GM12878 (cell line): ENCODE measurements at regions not wholly inside any gene's neighbourhood (a gene's known extent, or its start where the extent isn't known, plus 50 kb on each side); places are given as distances from the start of the nearest gene placed in this dataset.

Source experiments
- ATAC-seq: fragments of 200-7000 bp; cut with Tn5 transposase; 3 replicates; pipeline ENCODE4 v1.9.1; 2020; ENCODE audit warnings: mild to moderate bottlenecking, moderate library complexity
- BruUV-seq: library from RNA; stranded (reverse); fragments of 400-500 nt; replicated peaks from 2 replicates; lab custom pipeline; 2021; lab: Mats Ljungman, UMichigan
- CTCF ChIA-PET: fragments of 300-600 bp; sonication (Branson Sonifier 250); formaldehyde crosslinking; extraction: SDS; loops from one replicate; lab custom pipeline; 2021; ENCODE audit warnings: inconsistent platforms; lab: Yijun Ruan, JAX
- POLR2A ChIA-PET: fragments of 350-600 bp; formaldehyde crosslinking; extraction: SDS; loops from one replicate; lab custom pipeline; 2021; ENCODE audit warnings: inconsistent platforms; lab: Charles Lee
- RAD21 ChIA-PET: fragments of 300-600 bp; sonication (Branson Sonifier 250); formaldehyde crosslinking; loops from one replicate; lab custom pipeline; 2023; ENCODE audit warnings: antibody characterized with exemption; ENCODE audit not compliant: unreplicated experiment; lab: Charles Lee
- SMC1A ChIA-PET: fragments of 300-600 bp; sonication (Branson Sonifier 250); formaldehyde crosslinking; loops from one replicate; lab custom pipeline; 2023; ENCODE audit not compliant: unreplicated experiment, uncharacterized antibody; lab: Charles Lee
- DNase-seq: peaks from one replicate; pipeline ENCODE4 v3.0.0-alpha.2; 2011; ENCODE audit warnings: low read depth, low spot score
- FAIRE-seq: peaks from 3 replicates; lab custom pipeline; 2011; peaks lifted over from hg19 to GRCh38; lab: Jason Lieb, UNC
- H2AFZ ChIP-seq: 2 replicates; pipeline ENCODE4 v1.6.0; 2011; ENCODE audit warnings: low read depth, low read length, control low read depth; ENCODE audit not compliant: control insufficient read depth
- H3K27ac ChIP-seq: 2 replicates; pipeline ENCODE4 v1.5.1; 2011; ENCODE audit warnings: control low read depth; ENCODE audit not compliant: control insufficient read depth, insufficient read depth
- H3K27me3 ChIP-seq, 2 experiments: replicated peaks in 1 of 2; 2 replicates each; pipeline versions ENCODE4 v1.6.0 to v1.6.1; 2011; ENCODE audit warnings: low read length in 1 of 2; ENCODE audit not compliant: control insufficient read depth in 2 of 2, insufficient read depth in 2 of 2
- H3K36me3 ChIP-seq, 2 experiments: 2 replicates each; pipeline ENCODE4 v1.5.1; 2011; ENCODE audit warnings: low read length in 1 of 2; ENCODE audit not compliant: control insufficient read depth in 2 of 2, insufficient read depth in 2 of 2
- H3K4me1 ChIP-seq: 2 replicates; pipeline ENCODE4 v1.6.1; 2011; ENCODE audit warnings: mild to moderate bottlenecking, low read length, moderate library complexity, mixed read lengths; ENCODE audit not compliant: control insufficient read depth, insufficient read depth
- H3K4me2 ChIP-seq: 2 replicates; pipeline ENCODE4 v1.6.0; 2011; ENCODE audit warnings: control low read depth; ENCODE audit not compliant: control insufficient read depth, insufficient read depth
- H3K4me3 ChIP-seq: fragments of 200-600 bp; sonication (generic); 2 replicates; pipeline ENCODE4 v1.5.1; 2016
- H3K79me2 ChIP-seq: 2 replicates; pipeline ENCODE4 v1.6.0; 2011; ENCODE audit warnings: low read length; ENCODE audit not compliant: control insufficient read depth, insufficient read depth
- H3K9ac ChIP-seq: 2 replicates; pipeline ENCODE4 v1.8.0; 2011; ENCODE audit warnings: low read length, control low read depth, mixed read lengths; ENCODE audit not compliant: control insufficient read depth, insufficient read depth
- H3K9me3 ChIP-seq: replicated peaks from 3 replicates; pipeline ENCODE4 v1.5.1; 2011; ENCODE audit warnings: mild to moderate bottlenecking, low read length; ENCODE audit not compliant: control insufficient read depth, insufficient read depth
- H4K20me1 ChIP-seq: 2 replicates; pipeline ENCODE4 v1.6.0; 2011; ENCODE audit not compliant: control insufficient read depth, insufficient read depth
- ASH2L ChIP-seq: fragments of 300-600, 200-600 bp; sonication (generic); IDR thresholded peaks from 2 replicates; pipeline ENCODE4 v1.6.1; 2017; ENCODE audit warnings: low read depth, mild to moderate bottlenecking, borderline replicate concordance
- ATF7 ChIP-seq: fragments of 450-650 bp; IDR thresholded peaks from 2 replicates; pipeline ENCODE4 v1.6.1; 2016; ENCODE audit warnings: low read depth, mild to moderate bottlenecking
- GABPA ChIP-seq: IDR thresholded peaks from 2 replicates; pipeline ENCODE4 v1.6.1; 2014; ENCODE audit warnings: antibody characterized with exemption, low read depth, mild to moderate bottlenecking, inconsistent platforms
- IKZF1 ChIP-seq: fragments of 450-650 bp; conservative IDR thresholded peaks from 2 replicates; pipeline ENCODE4 v1.6.1; 2017; ENCODE audit warnings: antibody characterized with exemption, mild to moderate bottlenecking
- JUNB ChIP-seq: IDR thresholded peaks from 2 replicates; pipeline ENCODE4 v1.6.1; 2016; ENCODE audit warnings: antibody characterized with exemption, mild to moderate bottlenecking
- KLF5 ChIP-seq: fragments of 450-650 bp; IDR thresholded peaks from 2 replicates; pipeline ENCODE4 v1.6.1; 2014; ENCODE audit warnings: mild to moderate bottlenecking; ENCODE audit not compliant: partially characterized antibody
- MTA2 ChIP-seq: fragments of 450-650 bp; IDR thresholded peaks from 2 replicates; pipeline ENCODE4 v1.6.1; 2016; ENCODE audit warnings: low read depth, mild to moderate bottlenecking, moderate library complexity
- MTA3 ChIP-seq: IDR thresholded peaks from 2 replicates; pipeline ENCODE4 v1.6.1; 2012; ENCODE audit warnings: low read length, inconsistent platforms, borderline replicate concordance
- NFYB ChIP-seq: IDR thresholded peaks from 2 replicates; pipeline ENCODE4 v1.6.1; 2011; ENCODE audit warnings: low read depth, mild to moderate bottlenecking, low read length, improper control_type of control experiment, moderate library complexity; ENCODE audit not compliant: insufficient read depth
- PBX3 ChIP-seq: IDR thresholded peaks from 2 replicates; pipeline ENCODE4 v1.6.1; 2011; ENCODE audit warnings: mild to moderate bottlenecking, low read depth, low read length, moderate library complexity; ENCODE audit not compliant: insufficient replicate concordance
- POLR2AphosphoS2 ChIP-seq: IDR thresholded peaks from 2 replicates; pipeline ENCODE4 v1.6.1; 2011; ENCODE audit warnings: low read depth, mild to moderate bottlenecking, low read length, improper control_type of control experiment, moderate library complexity
- RAD21 ChIP-seq: IDR thresholded peaks from 2 replicates; pipeline ENCODE4 v1.6.1; 2011; ENCODE audit warnings: mild to moderate bottlenecking, low read depth, low read length, moderate library complexity; ENCODE audit not compliant: insufficient read depth
- RELA ChIP-seq: fragments of 450-650 bp; IDR thresholded peaks from 2 replicates; pipeline ENCODE4 v1.8.0; 2014; ENCODE audit warnings: borderline replicate concordance; ENCODE audit not compliant: partially characterized antibody
- SMAD1 ChIP-seq: fragments of 450-650 bp; IDR thresholded peaks from 2 replicates; pipeline ENCODE4 v1.6.1; 2018; ENCODE audit warnings: mild to moderate bottlenecking, low read depth; ENCODE audit not compliant: partially characterized antibody
- SREBF2 ChIP-seq: IDR thresholded peaks from 2 replicates; pipeline ENCODE4 v1.6.1; 2012; ENCODE audit warnings: mild to moderate bottlenecking, low read length
- SUZ12 ChIP-seq: fragments of 200-600 bp; sonication (generic); IDR thresholded peaks from one replicate; pipeline ENCODE4 v1.6.1; 2018; ENCODE audit warnings: antibody characterized with exemption, mild to moderate bottlenecking; ENCODE audit not compliant: unreplicated experiment
- WGBS: methylation state at CpG from one replicate; pipeline ENCODE4 v1.1.6; 2016; ENCODE audit warnings: low lambda C conversion rate; ENCODE audit not compliant: insufficient replicate concordance, insufficient coverage; ENCODE audit errors: missing lambda C conversion rate; 5-methylcytosine and 5-hydroxymethylcytosine counted together
- in situ Hi-C: fragments of 300-500 bp; cut with MboI; formaldehyde crosslinking; loops from 9 replicates; pipeline ENCODE4 v1.14.3; 2018; ENCODE audit warnings: mixed read lengths
- intact Hi-C: fragments of 100-400 bp; cut with micrococcal nuclease; formaldehyde crosslinking; loops from one replicate; pipeline ENCODE4 v1.14.2; 2022; ENCODE audit not compliant: unreplicated experiment
- TF ChIP-seq, protein P1 (sequence below): fragments of 450-650 bp; IDR thresholded peaks from 2 replicates; pipeline ENCODE4 v1.6.1; 2018; ENCODE audit warnings: mild to moderate bottlenecking, low read depth, moderate library complexity; ENCODE audit not compliant: partially characterized antibody
- TF ChIP-seq, protein P2 (sequence below): fragments of 450-650 bp; formaldehyde crosslinking; IDR thresholded peaks from 2 replicates; pipeline ENCODE4 v1.4.0; 2020; ENCODE audit warnings: mild to moderate bottlenecking, moderate library complexity

DNA sequence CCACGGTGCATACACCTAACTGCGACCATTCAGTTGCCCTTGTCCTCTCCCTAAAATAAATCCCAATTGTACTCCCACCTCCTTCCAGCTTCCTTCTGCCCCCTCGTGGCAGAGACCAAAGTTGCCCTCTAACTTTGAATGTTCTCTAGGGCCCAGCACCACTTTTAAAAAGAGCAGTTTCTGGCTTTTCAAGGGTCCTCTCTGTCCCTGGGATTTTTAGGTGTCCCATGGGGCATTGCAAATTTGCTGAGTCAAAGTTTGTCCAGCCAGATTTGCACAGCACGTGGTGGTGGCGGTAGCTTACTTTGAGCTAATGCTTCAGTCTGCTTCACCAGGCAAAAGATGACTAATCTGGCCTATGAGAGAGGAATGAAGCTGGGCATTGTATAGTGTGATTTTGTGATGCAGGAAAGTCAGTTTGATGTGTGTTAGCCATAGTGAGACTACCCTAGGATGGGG is 100.2 kb downstream of the PERP start:
- no peaks in the 10 kb centered on the region for H4K20me1 ChIP-seq
- H3K4me2 ChIP-seq, result no peak overlapping the region
- H3K36me3 ChIP-seq, result no peaks in the 10 kb centered on the region
- no peak for FAIRE-seq
- ChIA-PET RAD21 (interaction anchor here (0.6 to 10.0 kb wide), 18 partner anchors 9 to 502 kb away, joined by 3 to 151 read pairs (median 6); no protein-coding TSS in a partner anchor), SMC1A (interaction anchor here (0.7 to 11.4 kb wide), 23 partner anchors 10 to 720 kb away, joined by 3 to 199 read pairs (median 4); partner anchors contain the start of gene TNFAIP3), POLR2A (interaction anchor here (0.9 kb wide), 1 partner anchor 136 kb away, joined by 3 read pairs; no protein-coding TSS in a partner anchor), CTCF (interaction anchor here (0.6 to 11.1 kb wide), 42 partner anchors 10 to 951 kb away, joined by 3 to 296 read pairs (median 4); partner anchors contain the start of genes PERP and TNFAIP3)
- no peaks in the 10 kb centered on the region for H3K79me2 ChIP-seq
- BruUV-seq, result no TSS peak
- ATAC-seq, result peak; percentile 63
- 9% methylated on average over 5 of the region's 5 CpGs for WGBS
- no peak overlapping the region for H3K9ac ChIP-seq
- H3K9me3 ChIP-seq, result no peaks in the 10 kb centered on the region
- no peak overlapping the region for H3K27ac ChIP-seq
- in situ Hi-C loops, result loop anchor here (10.0 kb wide), 1 partner anchor 302 kb away; no protein-coding TSS in a partner anchor
- no peak overlapping the region; the same call in 1 of the 2 replicates for H2AFZ ChIP-seq
- no peaks in the 10 kb centered on the region for H3K4me1 ChIP-seq
- H3K4me3 ChIP-seq, result no peak overlapping the region
- intact Hi-C loops, result no loop called here
- no peak for DNase-seq
- no peaks in the 10 kb centered on the region for H3K27me3 ChIP-seq
- TF ChIP-seq KLF5, result no peak
- no peak for TF ChIP-seq MTA2
- TF ChIP-seq NFYB, result no peak
- TF ChIP-seq, protein P1, sequence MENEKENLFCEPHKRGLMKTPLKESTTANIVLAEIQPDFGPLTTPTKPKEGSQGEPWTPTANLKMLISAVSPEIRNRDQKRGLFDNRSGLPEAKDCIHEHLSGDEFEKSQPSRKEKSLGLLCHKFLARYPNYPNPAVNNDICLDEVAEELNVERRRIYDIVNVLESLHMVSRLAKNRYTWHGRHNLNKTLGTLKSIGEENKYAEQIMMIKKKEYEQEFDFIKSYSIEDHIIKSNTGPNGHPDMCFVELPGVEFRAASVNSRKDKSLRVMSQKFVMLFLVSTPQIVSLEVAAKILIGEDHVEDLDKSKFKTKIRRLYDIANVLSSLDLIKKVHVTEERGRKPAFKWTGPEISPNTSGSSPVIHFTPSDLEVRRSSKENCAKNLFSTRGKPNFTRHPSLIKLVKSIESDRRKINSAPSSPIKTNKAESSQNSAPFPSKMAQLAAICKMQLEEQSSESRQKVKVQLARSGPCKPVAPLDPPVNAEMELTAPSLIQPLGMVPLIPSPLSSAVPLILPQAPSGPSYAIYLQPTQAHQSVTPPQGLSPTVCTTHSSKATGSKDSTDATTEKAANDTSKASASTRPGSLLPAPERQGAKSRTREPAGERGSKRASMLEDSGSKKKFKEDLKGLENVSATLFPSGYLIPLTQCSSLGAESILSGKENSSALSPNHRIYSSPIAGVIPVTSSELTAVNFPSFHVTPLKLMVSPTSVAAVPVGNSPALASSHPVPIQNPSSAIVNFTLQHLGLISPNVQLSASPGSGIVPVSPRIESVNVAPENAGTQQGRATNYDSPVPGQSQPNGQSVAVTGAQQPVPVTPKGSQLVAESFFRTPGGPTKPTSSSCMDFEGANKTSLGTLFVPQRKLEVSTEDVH, result no peak
- TF ChIP-seq, protein P2, sequence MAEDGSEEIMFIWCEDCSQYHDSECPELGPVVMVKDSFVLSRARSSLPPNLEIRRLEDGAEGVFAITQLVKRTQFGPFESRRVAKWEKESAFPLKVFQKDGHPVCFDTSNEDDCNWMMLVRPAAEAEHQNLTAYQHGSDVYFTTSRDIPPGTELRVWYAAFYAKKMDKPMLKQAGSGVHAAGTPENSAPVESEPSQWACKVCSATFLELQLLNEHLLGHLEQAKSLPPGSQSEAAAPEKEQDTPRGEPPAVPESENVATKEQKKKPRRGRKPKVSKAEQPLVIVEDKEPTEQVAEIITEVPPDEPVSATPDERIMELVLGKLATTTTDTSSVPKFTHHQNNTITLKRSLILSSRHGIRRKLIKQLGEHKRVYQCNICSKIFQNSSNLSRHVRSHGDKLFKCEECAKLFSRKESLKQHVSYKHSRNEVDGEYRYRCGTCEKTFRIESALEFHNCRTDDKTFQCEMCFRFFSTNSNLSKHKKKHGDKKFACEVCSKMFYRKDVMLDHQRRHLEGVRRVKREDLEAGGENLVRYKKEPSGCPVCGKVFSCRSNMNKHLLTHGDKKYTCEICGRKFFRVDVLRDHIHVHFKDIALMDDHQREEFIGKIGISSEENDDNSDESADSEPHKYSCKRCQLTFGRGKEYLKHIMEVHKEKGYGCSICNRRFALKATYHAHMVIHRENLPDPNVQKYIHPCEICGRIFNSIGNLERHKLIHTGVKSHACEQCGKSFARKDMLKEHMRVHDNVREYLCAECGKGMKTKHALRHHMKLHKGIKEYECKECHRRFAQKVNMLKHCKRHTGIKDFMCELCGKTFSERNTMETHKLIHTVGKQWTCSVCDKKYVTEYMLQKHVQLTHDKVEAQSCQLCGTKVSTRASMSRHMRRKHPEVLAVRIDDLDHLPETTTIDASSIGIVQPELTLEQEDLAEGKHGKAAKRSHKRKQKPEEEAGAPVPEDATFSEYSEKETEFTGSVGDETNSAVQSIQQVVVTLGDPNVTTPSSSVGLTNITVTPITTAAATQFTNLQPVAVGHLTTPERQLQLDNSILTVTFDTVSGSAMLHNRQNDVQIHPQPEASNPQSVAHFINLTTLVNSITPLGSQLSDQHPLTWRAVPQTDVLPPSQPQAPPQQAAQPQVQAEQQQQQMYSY (CRISPR knock-in tag), result no peak
- no peak for TF ChIP-seq MTA3
- no peak for TF ChIP-seq IKZF1
- TF ChIP-seq PBX3, result no peak
- TF ChIP-seq RELA, result no peak
- no peak for TF ChIP-seq ASH2L
- no peak for TF ChIP-seq ATF7
- TF ChIP-seq POLR2AphosphoS2, result no peak
- no peak for TF ChIP-seq SREBF2
- TF ChIP-seq RAD21, result peak; percentile 53
- no peak for TF ChIP-seq SUZ12
- TF ChIP-seq GABPA, result no peak
- TF ChIP-seq JUNB, result no peak
- TF ChIP-seq SMAD1, result no peak
